Suprapubic skin (tissue), 4 donors: ENCODE measurements at regions not wholly inside any gene's neighbourhood (a gene's known extent, or its start where the extent isn't known, plus 50 kb on each side); places are given as distances from the start of the nearest gene placed in this dataset.
A peak's percentile ranks its signal among the peaks of the same experiment; 100 is the strongest.
"Not testable (repeated sequence)": the region's sequence is repeated elsewhere in the genome, so short reads cannot be mapped to it uniquely, and the experiment has no call there.

ENCODE experiments used
- DNase-seq, 2 donors: peaks; one replicate each; pipeline ENCODE4 v3.0.0-alpha.2; 2019; ENCODE audit warnings: low spot score in 2 of 2
- H3K27ac ChIP-seq: fragments of 200-600 bp; sonication (generic); one replicate; pipeline ENCODE4 v1.5.1; 2019
- H3K27me3 ChIP-seq: fragments of 200-600 bp; sonication (generic); one replicate; pipeline ENCODE4 v1.5.1; 2019
- H3K36me3 ChIP-seq: fragments of 200-600 bp; sonication (generic); one replicate; pipeline ENCODE4 v1.5.1; 2019
- H3K4me1 ChIP-seq: fragments of 200-600 bp; sonication (generic); one replicate; pipeline ENCODE4 v1.5.1; 2019
- H3K4me3 ChIP-seq: fragments of 200-600 bp; sonication (generic); one replicate; pipeline ENCODE4 v1.5.1; 2019; ENCODE audit warnings: mild to moderate bottlenecking
- H3K9me3 ChIP-seq: fragments of 200-600 bp; sonication (generic); one replicate; pipeline ENCODE4 v1.5.1; 2019
- EP300 ChIP-seq: sonication (generic); formaldehyde crosslinking; IDR thresholded peaks from one replicate; pipeline ENCODE4 v1.6.1; 2017; ENCODE audit warnings: antibody characterized with exemption
- POLR2A ChIP-seq, 2 donors: fragments of 450-650 bp; IDR thresholded peaks; one replicate each; pipeline ENCODE4 v1.6.1; 2017; ENCODE audit warnings: antibody characterized with exemption in 2 of 2, mild to moderate bottlenecking in 2 of 2, moderate library complexity in 2 of 2
- POLR2AphosphoS5 ChIP-seq, 3 donors: sonication (generic); formaldehyde crosslinking; IDR thresholded peaks; one replicate each; pipeline ENCODE4 v1.6.1; 2017; ENCODE audit warnings: antibody characterized with exemption in 3 of 3
- WGBS: methylation state at CpG from one replicate; pipeline ENCODE4 v1.1.5; 2018; 5-methylcytosine and 5-hydroxymethylcytosine counted together
- TF ChIP-seq, protein P1 (sequence below), 2 donors: fragments of 200-600 bp in 1 of 2; fragments of 450-650 bp in 1 of 2; sonication (generic) in 1 of 2; IDR thresholded peaks; one replicate each; pipeline ENCODE4 v1.5.1; 2016 to 2019; ENCODE audit warnings: antibody characterized with exemption in 2 of 2, mild to moderate bottlenecking in 1 of 2, moderate library complexity in 1 of 2

DNA sequence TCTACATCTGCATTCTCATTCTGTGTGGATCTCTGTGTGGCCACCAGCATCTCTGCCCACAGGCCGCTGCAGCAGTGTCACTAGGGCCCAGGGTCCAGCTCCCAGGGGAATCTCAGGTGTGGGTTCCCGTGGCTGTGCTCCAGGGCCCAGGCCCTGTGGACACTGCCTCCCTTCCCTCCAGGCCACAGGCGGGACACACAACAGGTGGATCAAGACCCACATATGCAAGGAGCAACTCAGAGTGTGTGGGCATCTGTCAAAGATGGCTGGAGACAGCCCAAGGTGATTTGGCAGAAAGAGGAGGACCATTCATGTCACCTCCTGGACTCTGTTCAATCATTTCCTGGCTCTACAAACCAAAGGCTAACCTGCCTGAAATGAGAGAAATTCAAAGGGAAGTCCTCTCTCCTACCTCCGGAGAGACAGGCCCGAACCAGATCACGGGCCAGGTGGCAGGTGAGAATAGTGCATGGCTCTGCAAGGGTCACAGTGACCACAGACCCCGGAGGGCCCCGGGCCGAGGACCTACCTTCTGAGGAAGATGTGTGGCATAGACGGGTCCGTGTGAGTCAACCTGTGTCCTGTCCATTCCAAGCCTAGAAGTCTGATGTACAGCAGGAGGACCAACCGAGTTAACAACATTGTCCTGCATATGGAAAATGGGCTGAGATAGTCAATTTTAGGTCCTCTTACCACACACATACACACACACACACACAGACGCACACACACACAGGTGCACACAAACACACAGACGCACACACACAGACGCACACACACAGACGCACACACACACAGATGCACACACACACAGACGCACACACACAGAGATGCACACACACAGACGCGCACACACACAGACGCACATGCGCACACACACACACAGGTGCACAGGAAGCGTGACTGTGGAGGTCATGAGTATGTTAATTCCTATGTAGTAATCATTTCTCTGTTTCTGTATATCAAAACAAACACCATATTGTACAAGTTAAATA, 1068.5 kb downstream of the BRD1 start:
- no peaks in the 10 kb centered on the region for H3K9me3 ChIP-seq
- 92% methylated on average over 21 of the region's 22 CpGs for WGBS
- no peak overlapping the region for H3K4me3 ChIP-seq
- H3K27ac ChIP-seq = no peak overlapping the region
- DNase-seq = peak; percentile 26 to 59
- TF ChIP-seq POLR2AphosphoS5 (IDR thresholded peaks at IDR 0.05) = no peak
- no peak for TF ChIP-seq EP300
- TF ChIP-seq POLR2A (IDR thresholded peaks at IDR 0.05) = no peak
- TF ChIP-seq, protein P1, sequence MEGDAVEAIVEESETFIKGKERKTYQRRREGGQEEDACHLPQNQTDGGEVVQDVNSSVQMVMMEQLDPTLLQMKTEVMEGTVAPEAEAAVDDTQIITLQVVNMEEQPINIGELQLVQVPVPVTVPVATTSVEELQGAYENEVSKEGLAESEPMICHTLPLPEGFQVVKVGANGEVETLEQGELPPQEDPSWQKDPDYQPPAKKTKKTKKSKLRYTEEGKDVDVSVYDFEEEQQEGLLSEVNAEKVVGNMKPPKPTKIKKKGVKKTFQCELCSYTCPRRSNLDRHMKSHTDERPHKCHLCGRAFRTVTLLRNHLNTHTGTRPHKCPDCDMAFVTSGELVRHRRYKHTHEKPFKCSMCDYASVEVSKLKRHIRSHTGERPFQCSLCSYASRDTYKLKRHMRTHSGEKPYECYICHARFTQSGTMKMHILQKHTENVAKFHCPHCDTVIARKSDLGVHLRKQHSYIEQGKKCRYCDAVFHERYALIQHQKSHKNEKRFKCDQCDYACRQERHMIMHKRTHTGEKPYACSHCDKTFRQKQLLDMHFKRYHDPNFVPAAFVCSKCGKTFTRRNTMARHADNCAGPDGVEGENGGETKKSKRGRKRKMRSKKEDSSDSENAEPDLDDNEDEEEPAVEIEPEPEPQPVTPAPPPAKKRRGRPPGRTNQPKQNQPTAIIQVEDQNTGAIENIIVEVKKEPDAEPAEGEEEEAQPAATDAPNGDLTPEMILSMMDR (IDR thresholded peaks at IDR 0.05) = no peak
- H3K27me3 ChIP-seq = no peaks in the 10 kb centered on the region
- no peaks in the 10 kb centered on the region for H3K4me1 ChIP-seq
- no peaks in the 10 kb centered on the region for H3K36me3 ChIP-seq

DNA sequence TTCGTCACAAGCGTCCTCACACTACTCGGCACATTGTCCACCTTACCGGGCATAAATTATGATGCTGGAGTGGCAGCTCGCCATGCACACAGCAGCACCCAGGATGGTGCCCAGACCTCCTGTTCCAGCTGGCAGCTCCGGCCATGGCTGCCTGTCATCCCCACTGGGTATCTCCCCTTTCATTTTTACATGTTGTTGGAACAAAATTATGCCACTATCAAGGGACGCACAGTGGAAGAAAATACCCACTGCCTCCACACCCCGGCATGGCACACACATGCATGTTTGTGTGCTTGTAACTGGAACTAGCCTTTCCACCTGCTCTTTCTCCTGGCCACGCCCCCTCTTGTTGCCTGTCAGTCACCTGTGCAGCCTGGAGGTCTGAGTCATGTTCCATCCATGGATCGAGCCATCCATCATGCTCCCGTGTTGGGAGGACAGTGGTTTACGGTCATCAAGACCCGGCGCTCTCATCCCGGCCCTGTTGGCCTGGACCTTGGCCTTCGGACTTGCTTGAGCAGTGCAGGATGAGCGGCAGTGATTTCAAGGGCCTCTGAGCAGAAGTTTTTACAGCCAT, 1069.6 kb downstream of the BRD1 start:
- H3K27me3 ChIP-seq = no peaks in the 10 kb centered on the region
- H3K4me3 ChIP-seq = no peak overlapping the region
- H3K27ac ChIP-seq = no peak overlapping the region
- DNase-seq = peak; percentile 48 to 61
- no peaks in the 10 kb centered on the region for H3K36me3 ChIP-seq
- H3K9me3 ChIP-seq = no peaks in the 10 kb centered on the region
- no peaks in the 10 kb centered on the region for H3K4me1 ChIP-seq
- TF ChIP-seq, protein P1 (IDR thresholded peaks at IDR 0.05) = no peak
- no peak for TF ChIP-seq POLR2AphosphoS5 (IDR thresholded peaks at IDR 0.05)
- no peak for TF ChIP-seq EP300
- no peak for TF ChIP-seq POLR2A (IDR thresholded peaks at IDR 0.05)
- 85% methylated on average over 15 of the region's 17 CpGs for WGBS

DNA sequence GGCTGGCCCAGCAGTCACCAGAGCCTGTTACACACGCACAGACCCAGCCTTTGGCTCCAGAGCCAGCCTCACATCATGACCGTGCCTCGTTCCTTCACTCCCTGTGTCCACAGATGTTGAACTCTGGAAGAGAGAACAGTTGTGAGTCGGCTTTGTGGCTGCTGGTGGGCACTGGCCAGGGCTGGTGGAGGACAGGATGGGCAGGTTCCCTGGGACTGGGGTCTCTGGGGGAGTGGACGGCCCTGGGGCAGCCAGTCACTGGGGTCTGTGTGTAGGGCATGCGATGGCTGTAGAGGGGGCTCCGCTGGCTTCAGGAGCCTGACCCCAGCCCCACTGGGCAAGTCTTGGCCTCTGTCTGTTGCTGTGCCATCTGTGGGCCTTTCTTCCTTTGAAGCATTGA, 1070.1 kb downstream of the BRD1 start:
- no peak overlapping the region for H3K4me3 ChIP-seq
- H3K9me3 ChIP-seq = no peaks in the 10 kb centered on the region
- H3K27ac ChIP-seq = no peak overlapping the region
- no peak for TF ChIP-seq POLR2AphosphoS5 (IDR thresholded peaks at IDR 0.05)
- no peak for TF ChIP-seq EP300
- no peak for TF ChIP-seq POLR2A (IDR thresholded peaks at IDR 0.05)
- WGBS = 70% methylated on average over 2 of the region's 7 CpGs
- H3K4me1 ChIP-seq = no peaks in the 10 kb centered on the region
- peak; percentile 22 to 61 for DNase-seq
- no peaks in the 10 kb centered on the region for H3K36me3 ChIP-seq
- H3K27me3 ChIP-seq = no peaks in the 10 kb centered on the region

DNA sequence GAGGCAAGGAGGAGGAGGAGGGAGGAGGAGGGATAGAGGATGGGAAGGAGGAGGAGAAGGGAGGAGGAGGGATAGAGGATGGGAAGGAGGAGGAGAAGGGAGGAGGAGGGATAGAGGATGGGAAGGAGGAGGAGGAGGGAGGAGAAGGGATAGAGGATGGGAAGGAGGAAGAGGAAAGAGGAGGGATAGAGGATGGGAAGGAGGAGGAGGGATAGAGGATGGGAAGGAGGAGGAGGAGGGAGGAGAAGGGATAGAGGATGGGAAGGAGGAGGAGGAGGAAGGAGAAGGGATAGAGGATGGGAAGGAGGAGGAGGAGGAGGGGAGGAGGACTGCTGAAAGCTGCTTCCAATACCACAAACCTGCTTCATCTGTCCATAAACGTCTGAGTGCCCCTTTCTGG, 1070.5 kb downstream of the BRD1 start:
- not testable (repeated sequence) for H3K27ac ChIP-seq, H3K36me3 ChIP-seq, H3K4me3 ChIP-seq, H3K27me3 ChIP-seq, DNase-seq, H3K4me1 ChIP-seq, H3K9me3 ChIP-seq
- 33% methylated on average over 1 of the region's 1 CpG for WGBS

DNA sequence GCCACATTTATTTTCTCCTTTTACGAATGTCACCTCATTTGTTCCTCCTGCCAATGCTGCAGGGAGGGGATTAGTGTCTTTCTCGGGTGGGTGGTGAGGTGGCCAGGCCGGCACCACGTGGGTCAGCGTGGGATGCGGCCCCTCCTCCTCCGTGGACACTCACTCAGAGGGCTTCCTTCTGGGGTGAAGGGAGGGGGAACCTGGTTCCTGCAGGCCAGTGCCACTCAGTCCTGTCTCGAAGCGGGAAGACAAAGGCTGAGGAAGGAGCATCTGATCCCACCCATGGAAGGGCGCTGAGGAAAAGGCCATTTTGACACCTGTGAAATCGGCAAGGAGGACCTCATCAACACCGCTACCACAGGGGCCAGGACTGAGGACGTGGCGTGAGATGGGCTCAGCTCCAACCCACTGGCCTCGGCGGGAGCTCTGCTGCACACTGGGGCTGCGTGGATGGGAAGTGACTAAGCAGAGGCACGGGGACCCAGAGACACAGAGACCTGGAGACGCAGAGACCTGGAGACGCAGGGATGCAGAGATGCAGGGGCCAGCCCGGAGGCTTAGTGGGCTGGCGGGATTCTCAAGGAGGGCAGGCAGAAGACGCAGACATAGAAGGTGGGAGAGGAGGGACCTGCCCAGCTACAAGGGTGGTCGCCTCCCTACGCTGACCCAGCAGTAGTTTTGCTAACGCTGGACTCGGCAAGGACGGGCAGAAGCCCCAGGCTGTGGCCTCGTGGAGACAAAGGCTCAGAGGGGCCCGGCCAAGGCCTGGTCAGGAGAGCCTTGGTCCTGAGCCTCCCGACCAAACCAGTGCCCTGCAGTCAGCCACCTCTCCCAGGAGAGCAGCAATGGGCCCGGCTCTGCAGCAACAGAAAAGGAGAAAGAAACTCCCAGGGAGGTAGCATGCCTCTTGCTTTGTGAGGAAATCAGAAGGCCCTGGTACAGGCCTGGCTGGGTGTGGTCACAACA, 1071.2 kb downstream of the BRD1 start:
- no peak for TF ChIP-seq POLR2A (IDR thresholded peaks at IDR 0.05)
- no peak for TF ChIP-seq EP300
- no peak for TF ChIP-seq POLR2AphosphoS5 (IDR thresholded peaks at IDR 0.05)
- TF ChIP-seq, protein P1 (IDR thresholded peaks at IDR 0.05) = no peak
- Histone ChIP-seq H3K4me3 (no peak overlapping the region), H3K27me3 (no peaks in the 10 kb centered on the region), H3K36me3 (no peaks in the 10 kb centered on the region), H3K9me3 (no peaks in the 10 kb centered on the region), H3K4me1 (no peaks in the 10 kb centered on the region), H3K27ac (no peak overlapping the region)
- 84% methylated on average over 32 of the region's 32 CpGs for WGBS
- DNase-seq = peak in 1 of 2 donors; percentile 71
